ENCODE measurements at regions not wholly inside any gene's neighbourhood (a gene's known extent, or its start where the extent isn't known, plus 50 kb on each side); places are given as distances from the start of the nearest gene placed in this dataset.

GRCh38 chr7:13532028-13532753 is 457.3 kb downstream of the ETV1 start:
- no peak for TF ChIP-seq FOXA1 (IDR thresholded peaks at IDR 0.05)
- no peak for TF ChIP-seq FOXM1 (IDR thresholded peaks at IDR 0.05; ENCODE audit: borderline replicate concordance)
- no peak for TF ChIP-seq SP1 (IDR thresholded peaks at IDR 0.05)
- TF ChIP-seq BHLHE40 (IDR thresholded peaks at IDR 0.05; ENCODE audit: borderline replicate concordance) = no peak
- TF ChIP-seq NFRKB (IDR thresholded peaks at IDR 0.05) = no peak
- no peak for TF ChIP-seq L3MBTL2 (conservative IDR thresholded peaks at IDR 0.05)
- no peak for TF ChIP-seq CTBP1 (IDR thresholded peaks at IDR 0.05; ENCODE audit: borderline replicate concordance)
- no peak for TF ChIP-seq FOXK2 (IDR thresholded peaks at IDR 0.05)
- TF ChIP-seq HDGF (IDR thresholded peaks at IDR 0.05; ENCODE audit: borderline replicate concordance) = no peak
- no peak for TF ChIP-seq TARDBP (IDR thresholded peaks at IDR 0.05)
- no peak for TF ChIP-seq SUZ12 (IDR thresholded peaks at IDR 0.05)
- TF ChIP-seq ARNT (IDR thresholded peaks at IDR 0.05) = no peak

All from HEK293T (cell line).